ENCODE measurements at regions not wholly inside any gene's neighbourhood (a gene's known extent, or its start where the extent isn't known, plus 50 kb on each side); places are given as distances from the start of the nearest gene placed in this dataset.

DNA sequence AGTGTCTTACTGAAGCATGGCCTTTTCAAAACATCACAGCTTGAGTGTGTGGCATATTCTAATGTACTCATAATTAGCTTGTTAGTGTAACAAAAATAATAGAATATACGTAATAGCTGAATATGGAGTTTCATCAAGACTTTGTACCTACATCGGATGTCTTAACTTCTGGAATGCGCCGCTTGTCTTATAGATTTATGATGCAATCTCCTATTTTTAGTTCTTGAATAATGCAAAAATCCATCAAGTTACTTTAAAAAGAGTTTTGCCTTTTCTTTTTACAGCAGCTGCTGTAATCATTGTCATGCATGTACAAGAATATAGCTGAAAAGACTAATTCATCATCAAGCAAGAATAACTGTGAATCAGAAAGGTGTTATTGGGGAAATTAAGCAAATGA, 140.7 kb upstream of the SCN7A start:
- no peak for DNase-seq

- no peak for DNase-seq
Measured at GRCh38 chr2:166632616-166633015, 138.6 kb upstream of the SCN7A start.

DNA sequence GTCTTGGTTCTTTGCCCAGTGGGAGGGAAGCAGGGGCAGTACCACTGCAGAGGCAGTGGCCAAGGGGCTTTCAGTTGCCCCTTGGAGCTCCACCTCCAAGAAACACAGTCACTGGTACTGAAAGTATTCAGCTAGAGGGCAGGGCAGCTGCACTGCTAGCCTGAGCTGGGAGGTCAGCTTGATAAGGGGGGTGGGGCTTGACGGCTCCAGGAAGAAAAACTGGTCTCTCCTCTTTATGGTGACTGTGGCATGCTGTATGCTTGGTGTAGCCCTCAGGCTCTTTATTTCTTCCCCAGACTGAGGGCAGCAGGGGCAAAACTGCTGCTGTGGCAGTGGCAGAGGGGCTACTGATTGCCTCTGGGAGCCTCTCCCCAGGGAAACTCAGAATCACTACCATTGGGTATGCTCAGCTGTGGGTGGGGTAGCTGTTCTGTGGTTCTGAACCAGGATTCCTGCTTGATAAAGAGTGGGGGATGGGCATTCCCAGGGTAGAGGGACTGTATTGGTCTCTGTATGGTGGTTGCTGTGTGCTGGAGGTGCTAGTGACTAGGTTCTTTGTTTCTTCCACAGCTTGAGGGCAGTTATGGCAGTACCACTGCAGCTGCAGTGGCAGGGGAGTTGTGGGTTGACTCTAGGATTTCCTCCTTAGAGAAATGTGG, 134.6 kb upstream of the SCN7A start:
- DNase-seq, result no peak

DNA sequence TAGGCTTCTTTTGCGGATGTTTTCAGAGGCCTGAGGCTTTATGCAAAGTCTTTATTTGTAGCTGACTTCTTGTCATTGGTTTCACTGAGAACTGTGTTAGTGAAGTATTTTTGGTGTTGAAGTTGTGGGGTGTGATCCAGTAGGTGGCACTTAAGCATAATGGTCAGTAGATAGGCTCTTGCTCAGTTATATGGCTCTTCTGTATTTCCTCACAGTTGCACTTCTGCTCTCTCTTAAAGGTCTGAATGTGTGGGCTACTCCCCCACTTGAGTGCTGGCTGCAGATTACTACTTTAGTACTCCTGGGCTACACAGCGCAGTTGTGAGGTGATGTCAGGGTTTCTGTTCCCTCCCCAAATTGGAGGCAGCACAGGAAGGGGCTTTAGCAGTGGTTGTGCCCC, 133.8 kb upstream of the SCN7A start:
- no peak for DNase-seq

DNA sequence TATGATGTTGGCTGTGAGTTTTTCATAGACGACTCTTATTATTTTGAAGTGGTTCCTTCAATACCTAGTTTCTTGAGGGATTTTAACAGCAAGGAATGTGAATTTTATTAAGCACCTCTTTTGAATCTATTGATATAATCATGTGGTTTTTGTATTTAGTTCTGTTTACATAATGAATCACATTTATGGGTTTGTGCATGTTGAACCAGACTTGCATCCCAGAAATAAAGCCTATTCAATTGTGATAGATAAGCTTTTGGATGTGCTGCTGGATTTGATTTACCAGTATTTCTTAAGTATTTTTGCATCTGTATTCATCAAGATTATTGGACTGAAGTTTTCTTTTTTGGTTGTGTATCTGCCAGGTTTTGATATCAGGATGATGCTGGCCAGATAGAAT, 131.6 kb upstream of the SCN7A start:
- DNase-seq, result no peak

- no peak for DNase-seq
Measured at GRCh38 chr2:166614503-166614902, 120.5 kb upstream of the SCN7A start.

- DNase-seq, result no peak
Measured at GRCh38 chr2:166614029-166614428, 120.0 kb upstream of the SCN7A start.

DNA sequence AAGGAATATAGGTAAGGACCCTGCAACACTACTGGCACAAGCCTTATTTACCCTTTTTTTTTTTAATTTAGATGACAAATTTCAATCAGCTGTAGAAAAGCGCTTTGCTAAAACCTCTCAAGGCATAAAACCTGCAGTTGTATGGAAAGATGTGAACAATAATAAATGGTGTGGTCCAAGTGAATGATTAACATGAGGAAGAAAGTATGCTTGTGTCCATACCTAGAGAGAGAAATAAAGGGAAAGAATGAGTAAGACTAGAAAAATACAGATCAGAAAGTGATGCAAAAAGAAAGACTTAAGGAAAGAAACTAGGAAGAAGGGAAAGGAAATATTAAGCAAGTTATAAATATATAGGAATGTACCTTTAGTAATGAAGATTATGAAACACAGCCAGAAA, 119.2 kb upstream of the SCN7A start:
- DNase-seq, result no peak

GRCh38 chr2:166612214-166612613, 118.2 kb upstream of the SCN7A start:
- no peak for DNase-seq

DNA sequence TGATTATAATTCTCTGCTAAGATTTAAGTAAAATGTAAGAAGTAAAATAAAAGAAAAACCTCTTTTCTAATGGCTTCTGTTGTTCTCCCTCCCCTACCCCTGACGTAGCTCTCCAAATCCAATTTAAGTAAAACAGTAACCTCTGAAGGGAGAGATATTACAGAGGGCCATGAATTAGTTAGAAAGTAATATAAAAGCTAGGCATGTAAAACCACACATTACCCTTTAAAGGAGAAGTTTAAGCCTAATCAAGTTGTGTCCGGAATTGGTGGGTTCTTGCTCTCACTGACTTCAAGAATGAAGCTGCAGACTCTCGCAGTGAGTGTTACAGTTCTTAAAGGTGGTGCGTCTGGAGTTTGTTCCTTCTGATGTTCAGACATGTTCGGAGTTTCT, 116.9 kb upstream of the SCN7A start:
- DNase-seq, result no peak

DNA sequence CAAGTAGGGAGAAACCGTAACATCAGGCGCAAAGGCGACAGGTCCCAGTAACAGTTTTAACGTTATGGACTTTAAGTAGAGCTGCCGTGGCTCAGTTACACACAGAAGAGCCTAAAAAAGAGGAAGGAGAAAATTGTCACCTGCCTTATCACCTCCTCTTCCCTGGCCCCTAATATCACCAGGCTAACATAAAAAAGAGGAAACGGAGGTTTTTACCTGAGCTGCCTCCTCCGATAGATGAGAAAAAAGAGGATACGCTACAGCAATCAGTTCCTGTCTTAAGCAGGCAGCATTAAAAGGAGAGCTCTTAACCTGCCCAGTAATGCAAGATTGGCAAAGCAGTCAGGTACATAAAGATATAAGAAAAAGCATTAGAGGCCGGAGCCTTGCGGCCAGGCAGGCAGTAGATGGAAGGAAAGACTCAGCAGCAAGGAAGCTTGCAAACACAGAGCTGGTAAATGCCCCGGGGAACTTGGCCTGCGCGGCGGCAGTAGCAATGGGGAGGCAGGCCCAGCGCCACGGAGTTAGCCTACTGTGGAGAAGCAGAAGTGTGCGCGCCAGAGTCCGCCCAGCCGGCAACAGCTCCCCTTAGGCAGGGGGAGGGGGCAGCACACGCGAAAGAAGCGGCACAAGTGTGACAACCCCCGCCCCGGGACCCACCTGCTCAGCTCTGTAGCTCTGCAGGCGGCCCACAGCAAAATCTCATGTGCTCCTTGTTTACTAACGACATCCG, 116.3 kb upstream of the SCN7A start:
- no peak for DNase-seq

- DNase-seq, result no peak
Measured at GRCh38 chr2:166609183-166609959, 115.3 kb upstream of the SCN7A start.

- no peak for DNase-seq
Measured at GRCh38 chr2:166607880-166608279, 113.8 kb upstream of the SCN7A start.

- no peak for DNase-seq
Measured at GRCh38 chr2:166593403-166593802, 99.4 kb upstream of the SCN7A start.

GRCh38 chr2:166592750-166593149, 98.7 kb upstream of the SCN7A start:
- no peak for DNase-seq

GRCh38 chr2:166591226-166591625, 97.2 kb upstream of the SCN7A start:
- no peak for DNase-seq

DNA sequence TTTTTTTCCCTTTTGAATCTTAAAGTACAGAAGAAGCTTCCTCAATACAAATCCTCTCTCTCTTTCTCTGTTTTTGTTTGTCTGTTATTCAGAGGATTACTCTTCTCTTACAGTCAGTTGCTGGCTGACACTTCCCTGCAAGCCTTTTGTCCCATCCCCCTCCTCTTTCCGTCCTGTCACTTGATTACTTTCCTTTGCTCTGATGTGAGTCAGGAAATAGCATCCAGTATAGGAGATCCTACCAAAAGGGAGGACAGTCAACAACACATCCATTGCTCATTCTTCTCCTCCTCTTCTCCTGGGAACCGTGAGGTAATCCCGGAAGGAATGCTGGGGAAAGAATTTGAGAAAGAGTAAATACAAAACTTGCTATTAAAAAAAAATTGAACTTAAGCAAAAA, 79.3 kb upstream of the SCN7A start:
- DNase-seq, result no peak

GRCh38 chr2:166572937-166573336, 78.9 kb upstream of the SCN7A start:
- DNase-seq, result no peak

DNA sequence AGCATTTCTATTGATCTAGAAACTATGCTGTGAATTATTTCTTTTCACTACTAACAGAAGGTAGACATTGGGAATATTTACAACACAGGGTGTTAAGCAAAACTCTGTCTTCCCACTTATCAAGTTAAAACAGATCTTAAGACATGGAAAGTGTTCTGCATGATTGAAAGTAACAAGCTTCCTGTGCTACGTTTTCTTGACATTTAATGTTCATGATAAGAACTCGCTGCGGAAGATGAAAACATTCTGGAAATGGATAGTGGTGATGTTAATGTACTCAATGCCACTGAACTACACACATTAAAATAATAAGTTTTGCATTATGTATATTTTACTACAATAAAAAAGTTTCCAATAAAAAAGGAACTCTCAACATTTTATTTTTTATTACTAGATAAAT, 74.4 kb upstream of the SCN7A start:
- DNase-seq, result no peak

DNA sequence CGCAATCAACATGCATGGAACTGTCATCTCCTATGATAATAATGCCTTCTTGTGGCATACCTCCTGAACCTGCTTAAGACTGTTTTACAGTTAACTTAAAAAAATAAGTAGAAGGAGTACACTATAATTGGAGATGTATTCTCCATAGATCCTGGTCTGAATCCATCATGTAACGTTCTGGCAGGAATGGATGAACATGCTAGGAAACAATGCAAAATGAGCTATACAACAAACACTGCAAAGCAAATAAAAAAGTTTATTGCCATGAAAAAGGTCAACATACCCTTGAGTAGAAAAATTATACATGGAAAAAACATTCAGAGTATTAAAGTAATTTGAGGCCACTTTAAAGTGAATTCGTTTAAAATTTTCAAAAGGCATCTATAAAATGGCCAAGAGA, 71.5 kb upstream of the SCN7A start:
- no peak for DNase-seq

DNA sequence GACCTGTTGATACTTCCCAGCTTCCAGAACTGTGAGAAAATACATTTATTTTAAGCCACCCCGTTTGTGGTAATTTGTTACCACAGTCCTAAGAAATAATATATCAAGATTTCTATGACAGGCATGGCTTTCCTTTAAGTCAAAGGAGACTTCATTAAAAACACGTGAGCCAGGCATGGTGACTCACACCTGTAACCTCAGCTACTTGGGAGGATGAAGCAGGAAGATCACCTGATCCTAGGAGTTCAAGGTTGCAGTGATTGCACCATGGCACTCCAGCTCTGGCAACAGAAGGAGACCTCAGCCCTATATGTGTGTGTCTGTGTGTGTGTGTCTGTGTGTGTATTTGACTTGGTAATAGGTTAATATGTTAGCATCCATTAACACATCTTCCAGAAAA, 69.8 kb upstream of the SCN7A start:
- no peak for DNase-seq

DNA sequence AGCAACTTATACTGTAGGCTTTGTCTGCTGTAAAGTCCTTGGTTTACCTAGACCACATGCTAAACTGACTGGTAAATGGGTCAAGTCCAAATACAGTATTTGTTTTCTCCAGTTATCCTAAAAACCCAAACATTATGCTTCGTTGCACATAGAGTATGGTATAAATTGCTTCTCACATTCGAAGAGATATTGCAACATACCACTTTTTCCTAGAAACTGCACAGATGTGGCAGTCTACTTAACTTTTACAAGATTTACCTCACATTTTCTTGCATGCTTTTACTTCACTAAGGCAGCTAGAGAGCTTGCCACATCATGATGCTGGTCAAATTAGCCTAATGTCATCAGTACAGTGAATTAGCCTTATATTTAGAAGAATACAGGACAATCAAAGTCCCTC, 66.0 kb upstream of the SCN7A start:
- DNase-seq, result no peak

- DNase-seq, result no peak
Measured at GRCh38 chr2:166550923-166551322, 56.9 kb upstream of the SCN7A start.

- DNase-seq, result no peak
Measured at GRCh38 chr2:166545473-166545872, 51.4 kb upstream of the SCN7A start.

All from activated CD4-positive, alpha-beta T cell treated with anti-CD3 and anti-CD28 coated beads, Interleukin-2, amount 50 U/mL, for 48 hours (primary cell).